ES-I3 (cell line): ENCODE measurements at regions not wholly inside any gene's neighbourhood (a gene's known extent, or its start where the extent isn't known, plus 50 kb on each side); places are given as distances from the start of the nearest gene placed in this dataset.

Source experiments
- H3K36me3 ChIP-seq: 2 replicates; pipeline ENCODE4 v1.6.1; 2013; ENCODE audit warnings: mild to moderate bottlenecking, low read length, control low read depth, moderate library complexity; ENCODE audit not compliant: insufficient read depth
- H3K4me1 ChIP-seq: 2 replicates; pipeline ENCODE4 v1.6.1; 2013; ENCODE audit warnings: mild to moderate bottlenecking, control low read depth, low read length; ENCODE audit not compliant: insufficient read depth
- H3K9ac ChIP-seq: 2 replicates; pipeline ENCODE4 v1.6.1; 2013; ENCODE audit warnings: low read depth, mild to moderate bottlenecking, low read length, moderate library complexity
- H3K9me3 ChIP-seq: 2 replicates; pipeline ENCODE4 v1.6.1; 2013; ENCODE audit warnings: mild to moderate bottlenecking, low read length, moderate library complexity; ENCODE audit not compliant: control insufficient read depth, insufficient read depth

DNA sequence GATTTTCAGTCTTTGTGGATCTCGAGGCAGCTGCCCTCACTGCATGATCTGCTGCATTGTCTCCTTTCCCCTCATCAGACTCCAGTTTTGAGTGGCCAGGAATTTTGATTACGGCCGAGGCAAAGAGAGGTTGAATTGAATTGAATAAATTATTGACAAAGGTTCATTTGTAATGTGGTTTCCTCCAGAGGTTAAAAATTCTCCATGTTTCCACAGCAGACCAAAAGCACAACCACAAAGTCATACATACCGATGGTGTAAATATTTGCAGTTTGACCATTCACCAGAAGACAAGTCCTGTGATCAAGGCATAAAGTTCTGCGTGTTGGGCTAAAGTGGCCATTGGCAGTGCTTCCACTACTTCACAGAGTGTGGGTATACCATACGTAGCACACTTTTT lies 343.8 kb upstream of the MYT1L start:
- Histone ChIP-seq H3K9ac (no peak overlapping the region), H3K36me3 (no peaks in the 10 kb centered on the region), H3K9me3 (no peaks in the 10 kb centered on the region), H3K4me1 (peaks cover 5% of the 10 kb centered on the region; the same call in 1 of the 2 replicates)

DNA sequence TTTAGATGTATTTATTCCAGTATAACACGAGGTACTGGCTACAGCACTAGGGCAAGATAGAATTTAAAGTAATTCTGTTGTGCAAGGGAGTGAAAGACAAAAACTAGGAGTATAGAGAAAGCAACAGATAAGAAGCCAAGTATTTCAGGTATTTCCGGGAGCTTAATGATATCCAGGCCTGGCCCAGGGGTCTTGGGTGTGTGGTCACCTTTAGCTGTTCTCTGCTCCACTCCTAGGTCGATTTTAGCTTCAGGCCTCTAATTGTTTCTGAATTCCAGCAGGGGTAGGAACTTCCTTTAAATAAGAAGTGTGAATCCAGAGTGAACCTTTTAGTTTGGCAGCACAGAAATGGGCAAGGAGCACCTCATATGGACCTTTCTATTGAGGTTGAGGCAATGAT lies 342.3 kb upstream of the MYT1L start:
- Histone ChIP-seq H3K36me3 (no peaks in the 10 kb centered on the region), H3K9ac (no peak overlapping the region), H3K4me1 (peaks cover 5% of the 10 kb centered on the region; the same call in 1 of the 2 replicates), H3K9me3 (no peaks in the 10 kb centered on the region)

DNA sequence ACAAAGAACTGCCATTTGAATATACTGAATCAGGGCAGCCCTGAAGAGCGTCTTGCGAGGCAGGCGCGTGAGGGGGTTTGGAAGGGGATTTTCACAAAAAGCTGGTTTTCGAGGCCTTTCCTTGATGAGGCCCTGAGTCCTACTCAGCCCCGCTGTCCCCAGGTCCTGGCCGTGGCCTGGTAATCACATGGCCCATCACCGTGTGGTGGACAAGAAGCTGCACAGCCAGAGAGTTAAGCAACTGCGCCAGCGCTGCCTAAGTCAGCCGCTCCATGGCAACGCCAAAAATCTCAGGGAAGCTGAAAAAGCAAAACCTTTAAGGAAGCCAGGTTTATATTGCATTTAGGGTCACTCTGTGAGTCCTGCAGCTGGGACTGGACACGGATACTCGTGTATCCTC lies 341.2 kb upstream of the MYT1L start:
- Histone ChIP-seq H3K9me3 (no peaks in the 10 kb centered on the region), H3K4me1 (peaks cover 5% of the 10 kb centered on the region; the same call in 1 of the 2 replicates), H3K36me3 (no peaks in the 10 kb centered on the region), H3K9ac (no peak overlapping the region)

DNA sequence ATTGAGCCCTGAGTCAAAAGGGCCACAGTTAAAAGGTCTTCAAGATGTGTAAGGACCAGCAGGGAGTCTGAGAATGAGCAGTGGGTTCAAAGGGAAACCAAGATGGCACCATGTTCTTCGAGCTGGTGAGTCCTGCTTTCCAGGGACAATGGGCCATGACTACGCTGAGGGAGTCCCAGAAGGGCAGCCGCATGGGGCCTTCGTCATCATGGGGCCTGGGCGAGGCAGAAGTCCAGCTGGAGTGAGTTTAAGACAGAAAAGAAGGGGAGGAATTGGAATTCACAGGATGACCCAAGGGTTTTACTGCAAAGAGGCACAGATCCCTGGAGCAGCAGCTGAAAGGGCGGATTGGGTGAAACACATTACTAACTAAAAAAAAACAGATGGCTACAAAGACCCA lies 340.8 kb upstream of the MYT1L start:
- no peaks in the 10 kb centered on the region for H3K9me3 ChIP-seq
- H3K4me1 ChIP-seq, result peaks cover 5% of the 10 kb centered on the region; the same call in 1 of the 2 replicates
- no peak overlapping the region for H3K9ac ChIP-seq
- no peaks in the 10 kb centered on the region for H3K36me3 ChIP-seq

DNA sequence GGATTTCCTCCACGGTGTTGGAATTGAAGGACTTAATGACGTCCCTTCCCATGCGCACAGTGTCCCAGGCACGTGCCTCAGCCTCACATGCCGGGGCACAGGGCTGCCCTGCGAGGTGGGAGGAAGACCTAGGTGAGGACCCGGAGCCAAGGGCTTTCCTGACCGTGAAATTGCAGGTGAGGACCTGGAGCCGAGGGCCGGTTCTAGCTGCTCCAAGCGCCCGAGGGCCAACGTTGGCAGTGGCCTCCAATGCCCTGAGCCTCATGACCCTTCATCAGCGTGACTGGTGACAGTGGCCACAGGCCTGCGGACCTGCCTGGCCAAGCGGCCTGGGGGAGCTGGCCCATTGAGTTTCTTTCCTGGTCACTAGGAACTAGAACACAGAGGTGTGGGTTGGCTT lies 338.2 kb upstream of the MYT1L start:
- Histone ChIP-seq H3K36me3 (no peaks in the 10 kb centered on the region), H3K9ac (no peak overlapping the region), H3K9me3 (no peaks in the 10 kb centered on the region), H3K4me1 (peaks cover 5% of the 10 kb centered on the region)

DNA sequence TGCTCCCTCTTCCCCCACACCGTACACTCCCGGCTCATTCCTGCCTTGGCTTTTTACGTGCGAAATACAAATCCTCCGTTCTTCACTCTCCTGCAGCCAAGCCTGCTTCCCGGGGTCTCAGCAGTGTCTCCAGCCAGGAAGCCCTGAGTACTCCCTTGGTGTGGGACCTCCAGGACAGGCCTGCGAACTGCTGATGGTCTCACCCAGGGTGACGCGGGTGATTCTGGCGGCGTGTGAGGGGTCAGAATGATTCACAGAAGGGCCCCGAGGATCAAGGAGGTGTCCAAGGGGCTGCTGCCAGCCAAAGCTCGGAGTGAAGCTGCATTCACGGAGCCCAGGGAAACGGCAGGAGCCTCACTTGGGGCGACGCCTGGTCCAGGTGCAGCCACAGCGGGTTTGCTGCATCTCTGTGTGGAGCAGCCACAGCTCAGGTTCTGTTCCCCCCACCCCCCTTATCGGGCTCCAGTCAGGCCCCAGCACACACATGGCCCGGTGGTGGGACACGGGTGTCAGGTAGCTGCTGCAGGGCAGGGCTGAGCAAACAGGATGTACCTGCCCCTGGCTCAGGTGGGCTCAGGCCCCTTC lies 337.7 kb upstream of the MYT1L start:
- H3K36me3 ChIP-seq, result no peaks in the 10 kb centered on the region

DNA sequence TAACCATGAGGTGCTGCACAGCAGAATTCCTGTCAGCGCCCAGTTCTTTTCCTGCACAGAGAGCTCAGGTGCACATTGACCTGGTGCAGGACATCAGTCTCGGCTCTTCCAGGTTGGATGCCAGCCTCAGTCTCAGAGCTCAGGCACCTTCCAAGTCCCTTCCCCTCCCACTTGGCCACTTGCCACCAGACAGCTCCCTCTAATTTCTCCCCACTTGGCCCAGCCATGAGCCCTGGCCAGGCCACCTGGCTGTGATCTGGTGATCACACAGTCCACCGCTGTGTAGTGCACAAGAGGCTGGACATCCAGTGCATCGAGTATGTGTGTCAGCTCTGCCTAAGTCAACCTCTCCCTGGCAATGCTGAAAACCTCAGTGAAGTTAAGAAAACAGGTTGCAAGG lies 336.6 kb upstream of the MYT1L start:
- Histone ChIP-seq H3K9ac (no peak overlapping the region), H3K9me3 (no peaks in the 10 kb centered on the region), H3K4me1 (peaks cover 5% of the 10 kb centered on the region; the same call in 1 of the 2 replicates), H3K36me3 (no peaks in the 10 kb centered on the region)

More for the DNA sequence above, 337.7 kb upstream of the MYT1L start:
- Histone ChIP-seq H3K4me1 (peaks cover 5% of the 10 kb centered on the region), H3K9ac (no peak overlapping the region), H3K9me3 (no peaks in the 10 kb centered on the region)

DNA sequence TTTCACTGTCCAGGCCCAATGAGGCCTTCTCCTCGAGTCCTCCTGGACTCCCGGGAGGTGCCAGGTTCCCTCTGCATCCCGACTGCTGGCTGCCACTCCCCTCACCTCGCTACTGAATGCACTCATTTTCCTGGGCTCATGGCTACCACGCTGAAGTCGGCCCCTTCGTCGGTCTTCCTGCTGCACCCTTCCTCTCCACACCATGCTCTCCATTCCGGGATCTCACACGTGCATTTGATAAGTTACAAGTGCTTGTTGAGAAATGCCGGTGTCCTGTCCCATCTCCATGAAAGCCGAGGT lies 334.7 kb upstream of the MYT1L start:
- Histone ChIP-seq H3K9ac (no peak overlapping the region), H3K9me3 (no peaks in the 10 kb centered on the region), H3K4me1 (no peaks in the 10 kb centered on the region; the same call in 1 of the 2 replicates), H3K36me3 (no peaks in the 10 kb centered on the region)

DNA sequence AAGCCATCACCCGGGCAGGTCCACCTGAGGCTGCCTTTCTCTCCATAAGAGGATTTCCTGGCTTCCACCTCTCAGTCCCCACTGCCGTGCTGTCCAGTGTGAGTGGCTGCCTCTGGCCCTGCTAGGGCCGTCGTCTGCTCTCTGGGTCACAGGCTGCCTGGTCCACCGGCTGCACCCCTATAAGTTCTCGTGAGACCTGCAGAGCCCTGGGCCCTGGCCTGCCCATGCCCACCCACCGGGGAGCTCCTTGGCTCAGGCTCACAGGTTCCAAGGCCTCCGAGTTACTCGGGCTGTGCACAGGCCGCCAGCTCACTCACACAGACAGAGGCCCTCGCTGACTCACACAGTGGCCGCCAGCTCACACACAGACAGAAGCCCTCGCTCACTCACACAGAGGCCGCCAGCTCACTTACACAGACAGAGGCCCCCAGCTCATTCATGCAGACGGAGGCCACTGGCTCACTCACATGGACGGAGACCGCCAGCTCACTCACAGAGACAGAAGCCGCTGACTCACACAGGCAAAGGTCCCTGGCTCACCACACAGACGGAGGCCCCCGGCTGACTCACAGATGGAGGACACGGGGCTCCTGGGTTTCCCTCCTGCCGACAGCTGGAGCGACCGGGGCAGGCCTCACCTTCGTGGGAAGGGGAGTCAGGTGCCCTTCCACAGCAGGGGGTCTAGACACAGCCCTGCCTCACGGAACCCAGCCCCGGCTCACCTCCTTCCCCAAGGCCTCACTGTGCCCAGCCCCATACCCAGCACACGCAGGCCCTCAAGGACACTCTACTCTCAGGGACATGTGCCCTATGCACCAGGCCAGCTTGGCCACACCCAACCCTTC lies 334.1 kb upstream of the MYT1L start:
- no peaks in the 10 kb centered on the region for H3K36me3 ChIP-seq
- H3K9me3 ChIP-seq, result no peaks in the 10 kb centered on the region; the same call in 1 of the 2 replicates
- H3K4me1 ChIP-seq, result no peaks in the 10 kb centered on the region; the same call in 1 of the 2 replicates
- no peak overlapping the region for H3K9ac ChIP-seq

DNA sequence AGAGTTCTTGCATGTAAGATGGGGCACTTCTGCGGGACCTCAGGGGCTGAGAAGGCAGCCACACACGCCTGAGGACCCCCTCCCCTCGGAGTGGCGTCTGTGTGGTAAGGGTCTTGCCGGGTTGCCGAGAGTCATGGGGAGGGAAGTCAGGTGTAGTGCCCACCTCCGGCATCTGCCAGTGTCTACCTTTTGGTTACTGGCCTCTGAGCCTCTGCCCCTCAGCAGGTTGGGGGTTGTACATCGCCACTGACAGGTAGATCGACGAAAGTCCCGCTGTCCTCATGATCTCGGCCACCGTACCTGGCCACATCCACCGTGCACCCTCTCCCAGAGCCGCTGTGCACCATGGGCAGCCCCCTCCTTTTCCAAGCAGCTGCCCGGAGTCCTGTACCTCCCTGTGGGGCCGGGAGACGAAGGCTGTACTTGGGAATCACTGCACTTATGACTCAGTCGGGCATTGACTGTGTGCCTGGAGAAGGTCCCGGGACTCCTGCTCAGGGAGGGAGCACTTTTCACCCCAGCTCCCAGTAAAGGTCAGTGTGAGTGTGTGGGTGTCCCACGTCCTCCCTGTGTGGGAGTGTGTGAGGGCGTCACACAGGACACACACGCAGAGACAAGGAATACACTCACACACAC lies 332.4 kb upstream of the MYT1L start:
- Histone ChIP-seq H3K9me3 (no peaks in the 10 kb centered on the region; the same call in 1 of the 2 replicates), H3K36me3 (no peaks in the 10 kb centered on the region), H3K4me1 (no peaks in the 10 kb centered on the region; the same call in 1 of the 2 replicates), H3K9ac (no peak overlapping the region)

DNA sequence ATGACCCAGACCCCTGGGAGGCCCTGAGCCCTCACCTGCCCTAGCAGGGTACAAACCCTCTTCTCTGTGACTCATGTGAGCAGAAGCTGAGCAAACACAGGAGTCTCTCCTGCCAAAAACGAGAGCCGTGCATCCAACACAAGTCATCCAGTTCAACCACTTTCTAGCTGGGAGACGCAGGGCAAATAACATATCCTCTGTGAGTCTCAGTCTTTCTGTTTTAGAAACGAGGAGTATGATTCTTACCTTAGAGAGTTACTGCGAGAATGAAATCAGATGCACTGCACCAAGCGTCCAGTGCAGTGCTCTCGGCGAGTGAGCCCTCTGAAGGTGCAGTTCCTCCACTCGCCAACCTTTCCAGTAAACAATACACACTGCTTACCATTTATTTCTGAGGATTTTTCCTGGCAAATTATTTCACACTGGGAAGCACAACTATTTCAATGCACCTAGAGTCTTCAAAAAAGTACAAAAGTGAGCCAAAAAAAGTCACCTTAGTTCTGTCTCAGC lies 331.8 kb upstream of the MYT1L start:
- Histone ChIP-seq H3K36me3 (no peaks in the 10 kb centered on the region), H3K4me1 (no peaks in the 10 kb centered on the region; the same call in 1 of the 2 replicates), H3K9me3 (no peaks in the 10 kb centered on the region; the same call in 1 of the 2 replicates), H3K9ac (no peak overlapping the region)

DNA sequence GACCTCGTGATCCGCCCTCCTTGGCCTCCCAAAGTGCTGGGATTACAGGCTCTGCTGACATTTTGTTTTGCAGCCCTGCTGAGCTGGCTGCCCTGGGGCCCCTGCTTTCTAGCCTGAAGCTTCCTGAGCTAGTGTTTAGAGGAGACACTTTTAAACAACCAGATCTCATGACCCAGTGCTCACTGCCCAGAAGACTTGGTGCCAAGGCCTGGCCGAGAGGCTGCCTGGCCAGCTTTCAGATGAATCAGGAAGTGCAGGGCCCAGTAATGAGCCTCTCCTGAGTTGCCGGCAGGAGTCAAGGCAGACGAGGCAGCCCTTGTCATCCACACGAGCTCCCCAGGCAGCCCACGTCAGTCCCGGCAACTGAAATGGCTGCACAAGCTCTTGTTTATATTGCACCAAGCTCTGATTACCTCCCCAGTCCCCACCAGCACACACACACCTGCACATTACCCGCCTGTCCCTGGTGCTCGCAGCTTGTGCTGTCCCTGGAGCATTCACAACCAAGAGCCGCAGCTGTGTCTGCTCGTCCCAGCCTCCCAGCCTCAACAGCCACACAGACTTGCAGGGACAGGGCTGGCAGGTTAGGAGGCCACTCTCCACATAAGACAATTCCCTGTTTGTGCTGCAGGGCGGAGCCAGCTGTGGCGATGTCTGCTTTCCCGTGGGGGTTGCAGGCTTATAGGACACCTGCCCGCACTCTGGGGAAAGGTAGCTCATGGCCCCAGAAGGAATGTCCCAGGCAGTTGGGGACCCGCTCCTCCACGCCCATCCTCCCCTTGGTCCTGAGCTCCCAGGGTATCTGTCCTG lies 331.2 kb upstream of the MYT1L start:
- Histone ChIP-seq H3K4me1 (no peaks in the 10 kb centered on the region; the same call in 1 of the 2 replicates), H3K36me3 (no peaks in the 10 kb centered on the region), H3K9me3 (no peaks in the 10 kb centered on the region; the same call in 1 of the 2 replicates), H3K9ac (no peak overlapping the region)

DNA sequence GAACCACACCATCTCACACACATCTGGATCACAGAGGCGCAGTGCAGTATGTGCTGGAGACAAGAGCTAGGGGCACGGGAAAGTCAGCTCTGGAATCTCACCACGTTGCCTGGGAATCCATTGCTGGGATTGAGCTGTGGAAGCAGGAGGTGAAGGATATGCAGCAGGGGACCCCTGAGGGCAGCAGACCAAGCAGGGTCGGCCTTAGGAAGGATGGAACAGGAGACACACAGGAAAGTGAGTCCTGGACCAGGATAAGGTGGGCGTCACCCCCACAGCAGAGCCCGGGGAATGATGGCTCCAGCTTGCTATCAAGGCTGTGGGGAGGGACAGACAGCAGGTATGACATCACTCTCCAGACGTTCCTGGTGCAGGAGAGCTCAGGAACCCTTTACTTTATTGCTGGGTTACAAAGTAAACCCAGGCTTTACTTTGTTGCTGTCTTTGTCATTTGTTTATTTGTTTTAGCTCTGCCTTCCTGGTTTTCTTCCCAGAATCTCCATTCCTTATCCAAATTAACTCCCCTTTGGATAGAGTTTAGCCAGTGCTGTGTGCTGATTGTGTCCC lies 329.8 kb upstream of the MYT1L start:
- H3K9me3 ChIP-seq, result no peaks in the 10 kb centered on the region; the same call in 1 of the 2 replicates
- H3K4me1 ChIP-seq, result no peaks in the 10 kb centered on the region; the same call in 1 of the 2 replicates

More for the DNA sequence above, 329.8 kb upstream of the MYT1L start:
- Histone ChIP-seq H3K9ac (no peak overlapping the region), H3K36me3 (no peaks in the 10 kb centered on the region)
